Astrocyte (in vitro differentiated cells and primary cell): ENCODE measurements at regions not wholly inside any gene's neighbourhood (a gene's known extent, or its start where the extent isn't known, plus 50 kb on each side); places are given as distances from the start of the nearest gene placed in this dataset.

Experiments
- CTCF ChIP-seq: IDR thresholded peaks from 2 replicates; pipeline ENCODE4 v1.5.1; 2011; ENCODE audit warnings: low read depth, mild to moderate bottlenecking, inconsistent platforms, low read length, moderate library complexity; ENCODE audit not compliant: insufficient read depth
- EZH2 ChIP-seq: IDR thresholded peaks from 2 replicates; pipeline ENCODE4 v1.6.1; 2012; ENCODE audit warnings: mild to moderate bottlenecking, low read length, inconsistent platforms; ENCODE audit not compliant: insufficient read depth

DNA sequence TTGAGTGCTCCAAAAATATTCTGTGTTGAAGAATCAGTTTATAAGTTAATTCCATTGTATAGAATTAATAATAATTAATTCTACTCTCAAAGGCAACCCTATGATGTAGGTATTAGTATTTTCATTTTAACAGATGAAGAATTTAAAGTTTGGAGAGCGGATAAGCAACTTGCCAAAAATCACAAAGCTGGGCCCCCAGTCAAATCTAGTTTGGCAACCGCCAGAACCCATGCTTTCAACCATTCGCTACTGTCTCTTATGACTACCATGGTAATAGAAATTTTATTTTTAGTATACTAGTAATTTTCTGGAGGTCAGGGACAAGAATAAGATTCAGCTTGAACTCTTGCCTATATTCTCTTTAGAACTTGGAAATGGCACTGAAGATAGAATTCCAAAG lies 229.8 kb downstream of the IBTK start:
- no peak for TF ChIP-seq CTCF
- TF ChIP-seq EZH2, result no peak
